ENCODE measurements at regions not wholly inside any gene's neighbourhood (a gene's known extent, or its start where the extent isn't known, plus 50 kb on each side); places are given as distances from the start of the nearest gene placed in this dataset.
"Not testable (repeated sequence)": the region's sequence is repeated elsewhere in the genome, so short reads cannot be mapped to it uniquely, and the experiment has no call there.

DNA sequence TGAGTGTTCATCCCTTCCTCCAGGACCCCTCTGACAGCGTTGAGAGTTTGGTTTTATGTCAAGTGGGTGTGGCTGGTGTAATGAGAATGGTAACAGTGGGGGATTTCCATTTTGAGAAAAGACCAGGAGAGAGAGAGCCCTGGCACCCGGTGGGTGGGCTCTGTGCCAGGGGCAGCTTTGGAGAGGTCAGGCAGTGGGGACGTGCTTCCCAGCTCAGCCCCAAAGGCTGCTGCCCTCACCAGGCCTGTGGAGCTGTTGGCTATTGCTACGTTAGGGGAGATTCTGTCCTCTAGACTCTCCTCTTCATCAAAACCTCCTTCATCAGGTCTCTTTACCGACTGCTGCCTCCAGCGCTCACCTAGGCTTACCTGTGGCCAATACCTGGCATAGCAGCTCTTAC is 176.3 kb downstream of the PTPRU start:
- DNase-seq, result no peak

DNA sequence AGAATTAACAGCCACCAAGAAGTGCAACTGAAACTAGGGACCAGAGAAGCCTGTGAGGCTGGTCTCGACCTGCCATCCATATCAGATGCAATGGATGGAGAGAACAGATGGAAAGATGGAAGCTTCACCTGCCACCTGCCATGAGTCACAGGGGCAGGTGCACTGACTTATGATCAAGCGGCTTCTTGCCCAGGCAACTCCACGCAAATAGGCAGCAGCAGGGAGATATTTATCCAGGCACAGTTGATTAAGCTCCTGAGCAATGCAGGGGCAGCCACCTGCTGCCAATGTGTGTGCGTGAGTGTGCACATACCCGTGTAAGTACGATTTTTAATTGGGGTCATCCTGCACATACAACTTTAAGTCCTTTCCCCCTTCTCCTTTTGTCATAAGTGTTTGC is 174.2 kb downstream of the PTPRU start:
- no peak for DNase-seq

DNA sequence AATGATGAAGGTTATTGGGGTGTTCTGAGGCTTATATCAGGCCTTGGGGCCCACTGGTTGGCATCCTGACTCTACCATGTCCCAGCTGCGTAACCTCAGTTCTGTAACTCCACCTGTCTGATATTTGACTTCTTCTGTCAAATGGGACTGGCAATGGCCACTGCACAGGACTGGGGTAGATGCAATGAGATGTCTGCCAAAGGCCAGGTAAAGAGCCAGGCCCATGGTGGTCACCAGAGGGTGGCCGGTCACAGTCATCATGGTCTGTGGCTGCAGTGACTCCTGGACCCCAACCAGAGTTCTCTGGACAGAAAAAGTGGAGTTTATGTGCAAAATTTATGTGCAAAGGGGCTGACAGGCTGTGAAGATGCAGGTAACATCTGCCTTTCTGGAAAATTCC is 173.3 kb downstream of the PTPRU start:
- no peak for DNase-seq

GRCh38 chr1:29408831-29409605 is 172.7 kb downstream of the PTPRU start:
- no peak for DNase-seq

DNA sequence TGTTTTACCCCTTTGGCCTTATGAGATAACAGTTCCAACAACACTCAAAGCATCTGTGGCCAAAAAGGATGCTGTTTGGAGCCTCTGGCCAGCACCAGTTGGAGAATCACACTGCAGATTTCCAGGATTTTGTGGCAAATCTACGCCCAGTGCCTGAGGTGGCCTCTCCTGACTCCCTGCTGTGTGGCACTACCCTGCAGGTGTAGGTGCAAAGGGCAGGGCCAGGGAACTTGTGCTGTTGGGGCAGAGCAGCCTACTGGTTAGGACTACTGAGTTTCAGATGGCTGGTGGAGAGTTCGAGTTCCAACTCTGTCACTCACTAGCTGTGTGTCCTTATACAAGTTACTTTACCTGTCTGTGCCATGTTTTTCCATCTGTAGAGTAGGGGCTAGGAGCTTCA is 170.5 kb downstream of the PTPRU start:
- no peak for DNase-seq

GRCh38 chr1:29400203-29400602 is 163.9 kb downstream of the PTPRU start:
- not testable (repeated sequence) for DNase-seq

- no peak for DNase-seq
Observed at GRCh38 chr1:29399465-29399864, 163.1 kb downstream of the PTPRU start.

GRCh38 chr1:29398431-29398830 is 162.1 kb downstream of the PTPRU start:
- DNase-seq, result no peak

DNA sequence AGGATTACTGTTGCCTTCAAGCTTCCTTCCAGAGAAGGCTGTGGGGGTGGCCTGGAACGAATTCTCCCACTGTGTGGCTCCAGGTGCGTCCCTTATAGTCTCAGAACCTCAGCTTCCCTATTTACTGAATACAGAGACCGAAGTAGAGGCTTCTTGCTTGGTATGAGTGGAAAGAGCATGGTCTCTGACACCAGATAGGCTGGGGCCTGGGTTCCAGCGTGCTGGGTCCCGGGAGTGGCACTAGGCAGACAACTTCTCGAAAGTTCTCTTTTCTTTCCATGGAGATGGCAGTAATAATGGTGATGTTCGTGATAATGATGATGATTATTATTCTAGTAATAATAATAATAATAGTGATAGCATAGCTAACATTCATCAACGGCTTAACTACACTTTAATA is 161.7 kb downstream of the PTPRU start:
- no peak for DNase-seq

DNA sequence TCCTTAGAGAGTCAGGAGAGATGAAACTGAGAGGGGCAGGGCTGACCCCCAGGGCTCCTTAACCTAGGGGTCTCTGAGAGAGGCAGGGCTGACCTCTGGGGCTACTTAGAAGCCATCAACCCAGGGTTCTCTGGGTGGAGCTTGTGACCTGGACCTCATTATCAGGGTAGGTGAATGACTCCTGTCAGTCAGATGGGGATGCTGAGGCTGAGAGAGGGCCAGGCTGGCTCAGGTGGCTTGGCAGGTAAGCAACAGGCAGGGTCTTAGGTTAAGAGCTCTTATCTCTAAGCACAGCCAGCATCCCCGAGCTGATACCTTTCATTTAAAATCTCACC is 160.9 kb downstream of the PTPRU start:
- no peak for DNase-seq

DNA sequence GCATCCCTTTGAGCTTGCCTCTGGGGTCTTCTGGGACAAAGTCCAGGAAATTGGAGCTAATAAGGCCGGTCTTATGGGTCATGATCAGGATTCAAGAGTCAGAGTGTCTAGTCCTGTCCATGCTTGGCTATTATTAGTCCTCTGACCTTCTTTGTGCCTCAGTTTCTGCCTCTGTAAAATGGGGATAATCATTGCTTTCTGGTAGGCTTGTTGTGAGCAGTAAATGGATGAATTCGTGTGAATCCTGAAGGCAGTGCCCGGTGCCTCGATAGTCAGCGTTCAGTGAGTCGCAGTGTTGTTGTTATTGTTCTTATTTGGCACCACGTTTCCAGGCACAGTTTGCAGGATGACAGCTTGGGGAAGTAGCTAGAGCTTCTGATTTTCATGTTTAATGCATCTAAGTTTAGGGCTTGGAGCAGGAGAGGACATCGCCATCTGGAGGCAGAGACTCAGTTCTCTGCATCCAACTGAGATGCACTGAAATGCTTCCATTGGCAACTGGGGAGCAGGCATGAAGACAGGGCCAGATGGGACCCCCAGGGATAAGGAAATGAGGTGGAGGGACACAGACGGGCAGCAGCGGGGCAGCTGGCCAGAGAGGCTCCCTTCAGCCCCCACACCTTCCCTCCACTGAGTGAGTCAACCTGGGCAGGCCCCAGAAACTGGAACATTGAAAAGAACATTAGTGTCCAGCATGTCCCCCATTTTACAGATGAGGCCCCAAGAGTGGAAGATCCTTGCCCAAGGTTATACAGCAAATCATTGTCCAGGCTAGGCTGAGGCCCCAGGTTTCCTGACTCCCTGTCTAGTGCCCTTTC is 160.3 kb downstream of the PTPRU start:
- no peak for DNase-seq

GRCh38 chr1:29395736-29396437 is 159.6 kb downstream of the PTPRU start:
- DNase-seq, result no peak

DNA sequence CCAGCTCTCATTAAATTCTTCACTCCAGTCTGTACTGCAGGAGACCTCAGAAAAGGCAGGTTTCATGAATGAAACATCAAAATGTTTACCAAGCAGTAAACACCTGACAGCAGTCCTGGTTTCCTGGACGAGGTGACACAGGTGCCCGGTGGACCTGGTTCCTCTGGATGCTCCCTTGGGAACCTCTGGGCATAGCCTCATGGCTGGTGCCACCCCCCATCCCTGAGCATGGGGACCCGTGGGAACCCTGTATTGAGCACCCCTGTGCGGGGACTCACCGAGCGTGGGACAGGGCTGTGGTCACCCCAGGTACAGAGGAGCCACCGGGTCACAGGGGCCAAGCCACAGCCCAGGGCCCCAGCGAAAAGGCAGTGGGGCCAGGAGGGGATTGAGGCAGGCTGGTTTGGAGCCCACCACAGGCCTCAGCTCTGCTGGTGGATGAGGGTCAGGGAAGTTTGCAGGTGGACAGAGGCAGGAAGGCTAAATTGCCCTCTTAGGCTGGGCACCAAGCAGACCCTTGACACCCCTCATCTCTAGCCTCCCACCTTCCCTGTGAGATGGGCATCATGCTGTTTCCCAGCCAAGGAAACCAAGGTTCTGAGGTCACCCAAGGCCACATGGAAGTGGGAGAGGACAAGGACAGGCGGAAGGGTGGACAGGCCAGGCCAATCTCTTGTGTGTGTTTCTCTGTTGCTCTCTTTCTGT is 158.4 kb downstream of the PTPRU start:
- DNase-seq, result no peak

DNA sequence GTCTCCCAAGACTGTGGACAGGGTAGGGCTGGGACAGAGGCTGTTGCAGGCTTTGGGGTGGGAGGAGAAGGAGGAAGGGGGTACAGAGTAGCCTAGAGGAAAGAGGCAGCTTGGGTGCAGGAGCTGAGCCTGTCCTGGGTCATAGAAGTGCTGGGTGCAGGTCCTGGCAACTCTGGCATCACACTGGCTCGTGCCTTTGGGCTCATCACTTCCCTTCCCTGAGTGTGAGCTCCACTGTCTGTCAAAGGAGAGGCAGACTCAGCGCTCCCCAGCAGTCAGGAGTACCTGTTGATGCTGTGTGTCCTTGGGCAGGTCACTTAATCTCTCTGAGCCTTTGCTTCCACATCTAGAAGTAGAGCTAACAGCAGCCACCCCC is 157.1 kb downstream of the PTPRU start:
- no peak for DNase-seq

- no peak for DNase-seq
Observed at GRCh38 chr1:29392486-29393450, 156.4 kb downstream of the PTPRU start.

GRCh38 chr1:29392036-29392435 is 155.7 kb downstream of the PTPRU start:
- no peak for DNase-seq

DNA sequence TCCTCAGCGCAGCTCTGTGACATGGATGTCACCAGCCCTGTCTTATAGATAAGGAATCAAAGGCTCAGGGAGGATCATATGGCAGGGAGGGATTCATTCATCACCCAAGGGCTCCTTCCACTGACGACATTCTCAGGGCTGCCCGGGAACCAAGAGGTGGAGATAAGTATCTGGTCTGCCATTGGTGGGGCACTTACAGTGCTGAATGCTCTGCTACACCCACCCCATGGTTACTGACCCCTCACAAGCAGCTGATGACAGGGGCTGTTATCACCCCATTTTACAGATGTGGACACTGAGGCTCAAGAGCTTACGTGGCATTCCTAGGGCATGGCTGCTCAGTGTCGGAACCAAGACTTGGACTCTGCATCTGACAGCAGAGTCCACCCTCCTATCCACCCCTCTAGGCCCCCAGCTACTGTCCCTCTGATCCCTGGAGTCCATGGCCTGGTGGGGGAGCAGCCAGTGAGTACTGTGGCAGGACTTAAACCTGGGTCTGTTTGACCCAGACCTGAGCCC is 155.1 kb downstream of the PTPRU start:
- no peak for DNase-seq

GRCh38 chr1:29390491-29391361 is 154.4 kb downstream of the PTPRU start:
- no peak for DNase-seq

- no peak for DNase-seq
Observed at GRCh38 chr1:29390075-29390474, 153.8 kb downstream of the PTPRU start.

- DNase-seq, result no peak
Observed at GRCh38 chr1:29389533-29390041, 153.3 kb downstream of the PTPRU start.

Data from hindlimb muscle (tissue), 1 donor.